ENCODE measurements at regions not wholly inside any gene's neighbourhood (a gene's known extent, or its start where the extent isn't known, plus 50 kb on each side); places are given as distances from the start of the nearest gene placed in this dataset.

- Histone ChIP-seq H3F3A (ENCODE audit: low read depth) (no peaks in the 10 kb centered on the region), H3K27me3 (ENCODE audit: insufficient read depth, low read length, poor library complexity, severe bottlenecking) (no peaks in the 10 kb centered on the region), H3K79me2 (ENCODE audit: insufficient read depth, low read length) (no peaks in the 10 kb centered on the region), H2AFZ (ENCODE audit: low read length) (no peak overlapping the region), H3K4me1 (ENCODE audit: insufficient read depth, low read length, poor library complexity, severe bottlenecking) (no peaks in the 10 kb centered on the region), H3K9me2 (replicated peaks; ENCODE audit: low read depth, low read length) (no peaks in the 10 kb centered on the region), H4K20me1 (ENCODE audit: insufficient read depth, low read length, poor library complexity, severe bottlenecking) (no peaks in the 10 kb centered on the region), H3K4me2 (ENCODE audit: low read depth, low read length, poor library complexity, severe bottlenecking) (no peak overlapping the region), H3K9me3 (ENCODE audit: insufficient read depth, low read depth, low read length) (no peaks in the 10 kb centered on the region), H3K36me3 (ENCODE audit: insufficient read depth, low read length) (no peaks in the 10 kb centered on the region), H3K9ac (ENCODE audit: low read depth, low read length, poor library complexity, severe bottlenecking) (no peak overlapping the region), H3K4me3 (ENCODE audit: low read length, poor library complexity, severe bottlenecking) (no peak overlapping the region)
- no peak for TF ChIP-seq CTCF (conservative IDR thresholded peaks at IDR 0.05; ENCODE audit: low read length)
- TF ChIP-seq EZH2phosphoT487 (IDR thresholded peaks at IDR 0.05; ENCODE audit: borderline replicate concordance) = no peak
Measured at GRCh38 chr21:27671207-27671606, 704.3 kb upstream of the ADAMTS5 start.

GRCh38 chr21:27653481-27653880 is 686.6 kb upstream of the ADAMTS5 start:
- Histone ChIP-seq H3F3A (ENCODE audit: low read depth) (no peaks in the 10 kb centered on the region), H3K9me2 (replicated peaks; ENCODE audit: low read depth, low read length) (no peaks in the 10 kb centered on the region), H3K79me2 (ENCODE audit: insufficient read depth, low read length) (no peaks in the 10 kb centered on the region), H3K4me1 (ENCODE audit: insufficient read depth, low read length, poor library complexity, severe bottlenecking) (no peaks in the 10 kb centered on the region), H4K20me1 (ENCODE audit: insufficient read depth, low read length, poor library complexity, severe bottlenecking) (no peaks in the 10 kb centered on the region), H3K4me2 (ENCODE audit: low read depth, low read length, poor library complexity, severe bottlenecking) (no peak overlapping the region), H3K27me3 (ENCODE audit: insufficient read depth, low read length, poor library complexity, severe bottlenecking) (no peaks in the 10 kb centered on the region), H3K9ac (ENCODE audit: low read depth, low read length, poor library complexity, severe bottlenecking) (no peak overlapping the region), H3K9me3 (ENCODE audit: insufficient read depth, low read depth, low read length) (0 out of 2 replicates have a peak, but pooled peaks cover 3% of the 10 kb centered on the region), H3K4me3 (ENCODE audit: low read length, poor library complexity, severe bottlenecking) (no peak overlapping the region), H3K36me3 (ENCODE audit: insufficient read depth, low read length) (no peaks in the 10 kb centered on the region), H2AFZ (ENCODE audit: low read length) (no peak overlapping the region)
- TF ChIP-seq EZH2phosphoT487 (IDR thresholded peaks at IDR 0.05; ENCODE audit: borderline replicate concordance) (no peak), CTCF (conservative IDR thresholded peaks at IDR 0.05; ENCODE audit: low read length) (no peak)

- no peak for TF ChIP-seq EZH2phosphoT487 (IDR thresholded peaks at IDR 0.05; ENCODE audit: borderline replicate concordance)
- no peak for TF ChIP-seq CTCF (conservative IDR thresholded peaks at IDR 0.05; ENCODE audit: low read length)
- no peaks in the 10 kb centered on the region for H4K20me1 ChIP-seq (ENCODE audit: insufficient read depth, low read length, poor library complexity, severe bottlenecking)
- no peak overlapping the region for H2AFZ ChIP-seq (ENCODE audit: low read length)
- no peak overlapping the region for H3K9ac ChIP-seq (ENCODE audit: low read depth, low read length, poor library complexity, severe bottlenecking)
- no peaks in the 10 kb centered on the region for H3K9me3 ChIP-seq (ENCODE audit: insufficient read depth, low read depth, low read length)
- H3F3A ChIP-seq (ENCODE audit: low read depth) = no peaks in the 10 kb centered on the region
- no peak overlapping the region for H3K4me3 ChIP-seq (ENCODE audit: low read length, poor library complexity, severe bottlenecking)
- H3K4me1 ChIP-seq (ENCODE audit: insufficient read depth, low read length, poor library complexity, severe bottlenecking) = no peaks in the 10 kb centered on the region
- no peak overlapping the region for H3K4me2 ChIP-seq (ENCODE audit: low read depth, low read length, poor library complexity, severe bottlenecking)
- H3K9me2 ChIP-seq (replicated peaks; ENCODE audit: low read depth, low read length) = no peaks in the 10 kb centered on the region; the same call in 1 of the 2 replicates
- H3K79me2 ChIP-seq (ENCODE audit: insufficient read depth, low read length) = no peaks in the 10 kb centered on the region
- H3K27me3 ChIP-seq (ENCODE audit: insufficient read depth, low read length, poor library complexity, severe bottlenecking) = no peaks in the 10 kb centered on the region
- H3K36me3 ChIP-seq (ENCODE audit: insufficient read depth, low read length) = no peaks in the 10 kb centered on the region
Measured at GRCh38 chr21:27649762-27650161, 682.9 kb upstream of the ADAMTS5 start.

Measured in Loucy (cell line).